CD14-positive monocyte (primary cell): ENCODE measurements at regions not wholly inside any gene's neighbourhood (a gene's known extent, or its start where the extent isn't known, plus 50 kb on each side); places are given as distances from the start of the nearest gene placed in this dataset.

Experiments used
- DNase-seq, 3 donors: peaks; one replicate each; pipeline ENCODE4 v3.0.0-alpha.2; 2011 to 2022
- H2AFZ ChIP-seq: 2 replicates; pipeline ENCODE4 v1.6.0; 2012; ENCODE audit warnings: mild to moderate bottlenecking, low read depth, low read length, inconsistent platforms; ENCODE audit not compliant: insufficient read depth, poor library complexity, severe bottlenecking
- H3K27ac ChIP-seq, 2 donors: 1 replicate in 1 of 2; 2 replicates in 1 of 2; pipeline ENCODE4 v1.5.1; 2012 to 2013; ENCODE audit warnings: low read length in 2 of 2, control low read depth in 1 of 2, inconsistent platforms in 1 of 2, low read depth in 1 of 2, mild to moderate bottlenecking in 1 of 2
- H3K27me3 ChIP-seq, 2 donors: one replicate each; pipeline versions ENCODE4 v1.6.0 to v1.6.1; 2011 to 2013; ENCODE audit warnings: low read length in 2 of 2; ENCODE audit not compliant: control insufficient read depth in 2 of 2, insufficient read depth in 2 of 2
- H3K36me3 ChIP-seq, 2 donors: replicated peaks in 1 of 2; 1 replicate in 1 of 2; 2 replicates in 1 of 2; pipeline versions ENCODE4 v1.5.1 to v1.6.1; 2012 to 2013; ENCODE audit warnings: low read length in 2 of 2, control low read depth in 1 of 2, inconsistent platforms in 1 of 2, mild to moderate bottlenecking in 1 of 2; ENCODE audit not compliant: insufficient read depth in 2 of 2, control insufficient read depth in 1 of 2
- H3K4me1 ChIP-seq, 2 donors: 1 replicate in 1 of 2; 2 replicates in 1 of 2; pipeline versions ENCODE4 v1.5.1 to v1.6.1; 2012 to 2013; ENCODE audit warnings: low read length in 2 of 2, control low read depth in 1 of 2, inconsistent platforms in 1 of 2, mild to moderate bottlenecking in 1 of 2, moderate library complexity in 1 of 2; ENCODE audit not compliant: insufficient read depth in 2 of 2, control insufficient read depth in 1 of 2
- H3K4me2 ChIP-seq: replicated peaks from 2 replicates; pipeline ENCODE3; 2012; ENCODE audit warnings: low read length, moderate library complexity, mild to moderate bottlenecking; ENCODE audit not compliant: poor library complexity, severe bottlenecking; ENCODE audit errors: extremely low read depth
- H3K4me3 ChIP-seq, 3 experiments: fragments of 200-600 bp in 1 of 3; sonication (generic) in 1 of 3; replicated peaks in 1 of 3; 1 replicate in 2 of 3; 2 replicates in 1 of 3; pipeline ENCODE4 v1.5.1; 2011 to 2013; ENCODE audit warnings: low read length in 3 of 3, mild to moderate bottlenecking in 3 of 3, control low read depth in 2 of 3, low read depth in 2 of 3, inconsistent platforms in 1 of 3, moderate library complexity in 1 of 3
- H3K79me2 ChIP-seq: 2 replicates; pipeline ENCODE4 v1.6.0; 2012; ENCODE audit warnings: mild to moderate bottlenecking, control low read depth, inconsistent platforms, low read length, moderate library complexity; ENCODE audit not compliant: insufficient read depth
- H3K9ac ChIP-seq: 2 replicates; pipeline ENCODE4 v1.6.0; 2017; ENCODE audit warnings: low read length, mild to moderate bottlenecking; ENCODE audit not compliant: insufficient read depth, poor library complexity, severe bottlenecking
- H3K9me3 ChIP-seq, 2 donors: replicated peaks in 1 of 2; 1 replicate in 1 of 2; 2 replicates in 1 of 2; pipeline versions ENCODE4 v1.5.1 to v1.6.1; 2012 to 2013; ENCODE audit warnings: low read length in 2 of 2, control low read depth in 1 of 2; ENCODE audit not compliant: control insufficient read depth in 1 of 2, insufficient read depth in 1 of 2
- H4K20me1 ChIP-seq: 2 replicates; pipeline ENCODE4 v1.6.0; 2012; ENCODE audit warnings: mild to moderate bottlenecking, low read length, control low read depth, moderate library complexity; ENCODE audit not compliant: insufficient read depth
- H3K27ac Mint-ChIP-seq, 7 donors: one replicate each; pipeline ENCODE4 v1.8.0; 2020; ENCODE audit warnings: mild to moderate bottlenecking in 7 of 7, mixed read lengths in 7 of 7, moderate library complexity in 6 of 7, inconsistent platforms in 2 of 7
- H3K27me3 Mint-ChIP-seq, 3 donors: one replicate each; pipeline ENCODE4 v1.8.0; 2021 to 2022; ENCODE audit warnings: low read depth in 3 of 3, mild to moderate bottlenecking in 3 of 3, mixed read lengths in 3 of 3, moderate library complexity in 3 of 3, inconsistent platforms in 1 of 3
- H3K36me3 Mint-ChIP-seq, 2 donors: one replicate each; pipeline ENCODE4 v1.8.0; 2020; ENCODE audit warnings: mixed read lengths in 2 of 2, inconsistent platforms in 1 of 2, mild to moderate bottlenecking in 1 of 2
- H3K4me1 Mint-ChIP-seq: one replicate; pipeline ENCODE4 v1.8.0; 2020; ENCODE audit warnings: mild to moderate bottlenecking, mixed read lengths
- H3K4me3 Mint-ChIP-seq, 2 donors: one replicate each; pipeline ENCODE4 v1.8.0; 2020; ENCODE audit warnings: mild to moderate bottlenecking in 2 of 2, mixed read lengths in 2 of 2, moderate library complexity in 1 of 2
- H3K9me3 Mint-ChIP-seq, 7 donors: one replicate each; pipeline ENCODE4 v1.8.0; 2020 to 2022; ENCODE audit warnings: mixed read lengths in 7 of 7, mild to moderate bottlenecking in 6 of 7, moderate library complexity in 6 of 7, inconsistent platforms in 2 of 7
- CTCF ChIP-seq: fragments of 200-600 bp; IDR thresholded peaks from one replicate; pipeline ENCODE4 v1.8.0; 2022; ENCODE audit warnings: antibody characterized with exemption, mild to moderate bottlenecking
- WGBS: methylation state at CpG from one replicate; pipeline ENCODE4 v1.1.5; 2013; ENCODE audit warnings: missing lambda C conversion rate; ENCODE audit not compliant: insufficient coverage; 5-methylcytosine and 5-hydroxymethylcytosine counted together
- intact Hi-C, 2 donors: fragments of 100-400 bp; cut with micrococcal nuclease; formaldehyde crosslinking; loops; one replicate each; pipeline versions ENCODE4 v1.15.0 to v1.15.1; 2023

- DNase-seq, result no peak
- H2AFZ ChIP-seq, result no peak overlapping the region
- 94% methylated on average over 4 of the region's 9 CpGs for WGBS
Observed at GRCh38 chr1:8191474-8191873, 126.4 kb upstream of the SLC45A1 start.

GRCh38 chr1:8189931-8190483 is 127.9 kb upstream of the SLC45A1 start:
- WGBS, result 93% methylated on average over 5 of the region's 6 CpGs

More at GRCh38 chr1:8191474-8191873, 126.4 kb upstream of the SLC45A1 start:
- H3K9me3 Mint-ChIP-seq, result peaks cover 0 to 3% (median 0%) of the 10 kb centered on the region in 7 donors
- TF ChIP-seq CTCF, result no peak
- no peak overlapping the region for H3K4me2 ChIP-seq
- H3K36me3 ChIP-seq, result no peaks in the 10 kb centered on the region
- intact Hi-C loops, result no loop called here
- H3K9ac ChIP-seq, result no peak overlapping the region
- no peaks in the 10 kb centered on the region for H4K20me1 ChIP-seq
- H3K27me3 ChIP-seq, result no peaks in the 10 kb centered on the region
- peaks cover 15% of the 10 kb centered on the region for H3K4me1 Mint-ChIP-seq
- H3K36me3 Mint-ChIP-seq, result no peaks in the 10 kb centered on the region
- H3K27ac Mint-ChIP-seq, result peak overlapping the region in 1 of 7 donors; percentile 46
- H3K79me2 ChIP-seq, result no peaks in the 10 kb centered on the region
- no peak overlapping the region for H3K4me3 ChIP-seq
- no peak overlapping the region for H3K4me3 Mint-ChIP-seq
- H3K27ac ChIP-seq, result no peak overlapping the region
- H3K27me3 Mint-ChIP-seq, result peaks cover 0 to 3% (median 2%) of the 10 kb centered on the region in 3 donors
- H3K9me3 ChIP-seq, result no peaks in the 10 kb centered on the region
- peaks cover 9 to 13% of the 10 kb centered on the region in 2 donors for H3K4me1 ChIP-seq

More at GRCh38 chr1:8189931-8190483, 127.9 kb upstream of the SLC45A1 start:
- Mint-ChIP-seq H3K4me3 (no peak overlapping the region), H3K27me3 (peaks cover 1 to 3% (median 2%) of the 10 kb centered on the region in 3 donors), H3K4me1 (peaks cover 16% of the 10 kb centered on the region), H3K27ac (no peak overlapping the region), H3K36me3 (no peaks in the 10 kb centered on the region), H3K9me3 (peaks cover 0 to 3% (median 2%) of the 10 kb centered on the region in 7 donors)
- Histone ChIP-seq H4K20me1 (no peaks in the 10 kb centered on the region), H3K27ac (no peak overlapping the region), H3K9ac (no peak overlapping the region), H3K4me2 (no peak overlapping the region), H3K9me3 (no peaks in the 10 kb centered on the region), H2AFZ (no peak overlapping the region), H3K27me3 (no peaks in the 10 kb centered on the region), H3K36me3 (no peaks in the 10 kb centered on the region), H3K4me3 (no peak overlapping the region), H3K79me2 (no peaks in the 10 kb centered on the region), H3K4me1 (peaks cover 8 to 11% of the 10 kb centered on the region in 2 donors)
- TF ChIP-seq CTCF, result no peak
- no peak for DNase-seq
- intact Hi-C loops, result no loop called here
